GM12878 (cell line): ENCODE measurements at regions not wholly inside any gene's neighbourhood (a gene's known extent, or its start where the extent isn't known, plus 50 kb on each side); places are given as distances from the start of the nearest gene placed in this dataset.
A peak's percentile ranks its signal among the peaks of the same experiment; 100 is the strongest.

Source experiments
- ATAC-seq: fragments of 200-7000 bp; cut with Tn5 transposase; 3 replicates; pipeline ENCODE4 v1.9.1; 2020; ENCODE audit warnings: mild to moderate bottlenecking, moderate library complexity
- BruUV-seq: library from RNA; stranded (reverse); fragments of 400-500 nt; replicated peaks from 2 replicates; lab custom pipeline; 2021; lab: Mats Ljungman, UMichigan
- CTCF ChIA-PET: fragments of 300-600 bp; sonication (Branson Sonifier 250); formaldehyde crosslinking; extraction: SDS; loops from one replicate; lab custom pipeline; 2021; ENCODE audit warnings: inconsistent platforms; lab: Yijun Ruan, JAX
- POLR2A ChIA-PET: fragments of 350-600 bp; formaldehyde crosslinking; extraction: SDS; loops from one replicate; lab custom pipeline; 2021; ENCODE audit warnings: inconsistent platforms; lab: Charles Lee
- RAD21 ChIA-PET: fragments of 300-600 bp; sonication (Branson Sonifier 250); formaldehyde crosslinking; loops from one replicate; lab custom pipeline; 2023; ENCODE audit warnings: antibody characterized with exemption; ENCODE audit not compliant: unreplicated experiment; lab: Charles Lee
- SMC1A ChIA-PET: fragments of 300-600 bp; sonication (Branson Sonifier 250); formaldehyde crosslinking; loops from one replicate; lab custom pipeline; 2023; ENCODE audit not compliant: unreplicated experiment, uncharacterized antibody; lab: Charles Lee
- DNase-seq: peaks from one replicate; pipeline ENCODE4 v3.0.0-alpha.2; 2011; ENCODE audit warnings: low read depth, low spot score
- FAIRE-seq: peaks from 3 replicates; lab custom pipeline; 2011; peaks lifted over from hg19 to GRCh38; lab: Jason Lieb, UNC
- H2AFZ ChIP-seq: 2 replicates; pipeline ENCODE4 v1.6.0; 2011; ENCODE audit warnings: low read depth, low read length, control low read depth; ENCODE audit not compliant: control insufficient read depth
- H3K27ac ChIP-seq: 2 replicates; pipeline ENCODE4 v1.5.1; 2011; ENCODE audit warnings: control low read depth; ENCODE audit not compliant: control insufficient read depth, insufficient read depth
- H3K27me3 ChIP-seq, 2 experiments: replicated peaks in 1 of 2; 2 replicates each; pipeline versions ENCODE4 v1.6.0 to v1.6.1; 2011; ENCODE audit warnings: low read length in 1 of 2; ENCODE audit not compliant: control insufficient read depth in 2 of 2, insufficient read depth in 2 of 2
- H3K36me3 ChIP-seq, 2 experiments: 2 replicates each; pipeline ENCODE4 v1.5.1; 2011; ENCODE audit warnings: low read length in 1 of 2; ENCODE audit not compliant: control insufficient read depth in 2 of 2, insufficient read depth in 2 of 2
- H3K4me1 ChIP-seq: 2 replicates; pipeline ENCODE4 v1.6.1; 2011; ENCODE audit warnings: mild to moderate bottlenecking, low read length, moderate library complexity, mixed read lengths; ENCODE audit not compliant: control insufficient read depth, insufficient read depth
- H3K4me2 ChIP-seq: 2 replicates; pipeline ENCODE4 v1.6.0; 2011; ENCODE audit warnings: control low read depth; ENCODE audit not compliant: control insufficient read depth, insufficient read depth
- H3K4me3 ChIP-seq: fragments of 200-600 bp; sonication (generic); 2 replicates; pipeline ENCODE4 v1.5.1; 2016
- H3K79me2 ChIP-seq: 2 replicates; pipeline ENCODE4 v1.6.0; 2011; ENCODE audit warnings: low read length; ENCODE audit not compliant: control insufficient read depth, insufficient read depth
- H3K9ac ChIP-seq: 2 replicates; pipeline ENCODE4 v1.8.0; 2011; ENCODE audit warnings: low read length, control low read depth, mixed read lengths; ENCODE audit not compliant: control insufficient read depth, insufficient read depth
- H3K9me3 ChIP-seq: replicated peaks from 3 replicates; pipeline ENCODE4 v1.5.1; 2011; ENCODE audit warnings: mild to moderate bottlenecking, low read length; ENCODE audit not compliant: control insufficient read depth, insufficient read depth
- H4K20me1 ChIP-seq: 2 replicates; pipeline ENCODE4 v1.6.0; 2011; ENCODE audit not compliant: control insufficient read depth, insufficient read depth
- ATF7 ChIP-seq: fragments of 450-650 bp; IDR thresholded peaks from 2 replicates; pipeline ENCODE4 v1.6.1; 2016; ENCODE audit warnings: low read depth, mild to moderate bottlenecking
- BCL11A ChIP-seq: IDR thresholded peaks from 2 replicates; pipeline ENCODE4 v1.6.1; 2011; ENCODE audit warnings: low read depth, low read length
- CEBPB ChIP-seq, 2 experiments: fragments of 150-350 bp in 1 of 2; IDR thresholded peaks; 2 replicates each; pipeline ENCODE4 v1.6.1; 2012 to 2014; ENCODE audit warnings: low read depth in 2 of 2, low read length in 2 of 2, borderline replicate concordance in 1 of 2, inconsistent platforms in 1 of 2
- EED ChIP-seq: sonication (generic); IDR thresholded peaks from 2 replicates; pipeline ENCODE4 v1.6.1; 2016; ENCODE audit warnings: antibody characterized with exemption, low read depth
- FOXM1 ChIP-seq: IDR thresholded peaks from 2 replicates; pipeline ENCODE4 v1.6.1; 2012; ENCODE audit warnings: low read depth, mild to moderate bottlenecking, inconsistent platforms, low read length, moderate library complexity
- NBN ChIP-seq: fragments of 450-650 bp; IDR thresholded peaks from 2 replicates; pipeline ENCODE4 v1.6.1; 2016
- NR2F1 ChIP-seq: fragments of 450-650 bp; conservative IDR thresholded peaks from 2 replicates; pipeline ENCODE4 v1.6.1; 2017; ENCODE audit warnings: mild to moderate bottlenecking
- NRF1 ChIP-seq: conservative IDR thresholded peaks from 2 replicates; pipeline ENCODE4 v1.6.1; 2011; ENCODE audit warnings: mild to moderate bottlenecking, low read depth, low read length, improper control_type of control experiment
- POLR2AphosphoS2 ChIP-seq: IDR thresholded peaks from 2 replicates; pipeline ENCODE4 v1.6.1; 2011; ENCODE audit warnings: low read depth, mild to moderate bottlenecking, low read length, improper control_type of control experiment, moderate library complexity
- POLR2AphosphoS5 ChIP-seq: IDR thresholded peaks from 2 replicates; pipeline ENCODE4 v1.6.1; 2011; ENCODE audit warnings: mild to moderate bottlenecking, low read length, inconsistent platforms
- WRNIP1 ChIP-seq: IDR thresholded peaks from 2 replicates; pipeline ENCODE4 v1.6.1; 2011; ENCODE audit warnings: low read depth, low read length, improper control_type of control experiment, borderline replicate concordance
- ZNF207 ChIP-seq: fragments of 450-650 bp; IDR thresholded peaks from 2 replicates; pipeline ENCODE4 v1.6.1; 2014; ENCODE audit warnings: antibody characterized with exemption, mild to moderate bottlenecking, borderline replicate concordance
- ZNF217 ChIP-seq: fragments of 450-650 bp; IDR thresholded peaks from 2 replicates; pipeline ENCODE4 v1.6.1; 2017; ENCODE audit warnings: antibody characterized with exemption, mild to moderate bottlenecking
- ZNF274 ChIP-seq: IDR thresholded peaks from one replicate; pipeline ENCODE4 v1.8.0; 2011; ENCODE audit not compliant: insufficient read length, insufficient read depth
- ZNF622 ChIP-seq: fragments of 450-650 bp; IDR thresholded peaks from 2 replicates; pipeline ENCODE4 v1.6.1; 2017; ENCODE audit warnings: mild to moderate bottlenecking, inconsistent platforms
- WGBS: methylation state at CpG from one replicate; pipeline ENCODE4 v1.1.6; 2016; ENCODE audit warnings: low lambda C conversion rate; ENCODE audit not compliant: insufficient replicate concordance, insufficient coverage; ENCODE audit errors: missing lambda C conversion rate; 5-methylcytosine and 5-hydroxymethylcytosine counted together
- in situ Hi-C: fragments of 300-500 bp; cut with MboI; formaldehyde crosslinking; loops from 9 replicates; pipeline ENCODE4 v1.14.3; 2018; ENCODE audit warnings: mixed read lengths
- intact Hi-C: fragments of 100-400 bp; cut with micrococcal nuclease; formaldehyde crosslinking; loops from one replicate; pipeline ENCODE4 v1.14.2; 2022; ENCODE audit not compliant: unreplicated experiment
- TF ChIP-seq, protein P1 (sequence below): fragments of 450-650 bp; IDR thresholded peaks from 2 replicates; pipeline ENCODE4 v1.6.1; 2017; ENCODE audit warnings: borderline replicate concordance
- TF ChIP-seq, protein P2 (sequence below): fragments of 450-650 bp; IDR thresholded peaks from 2 replicates; pipeline ENCODE4 v1.6.1; 2017; ENCODE audit warnings: mild to moderate bottlenecking, moderate library complexity

DNA sequence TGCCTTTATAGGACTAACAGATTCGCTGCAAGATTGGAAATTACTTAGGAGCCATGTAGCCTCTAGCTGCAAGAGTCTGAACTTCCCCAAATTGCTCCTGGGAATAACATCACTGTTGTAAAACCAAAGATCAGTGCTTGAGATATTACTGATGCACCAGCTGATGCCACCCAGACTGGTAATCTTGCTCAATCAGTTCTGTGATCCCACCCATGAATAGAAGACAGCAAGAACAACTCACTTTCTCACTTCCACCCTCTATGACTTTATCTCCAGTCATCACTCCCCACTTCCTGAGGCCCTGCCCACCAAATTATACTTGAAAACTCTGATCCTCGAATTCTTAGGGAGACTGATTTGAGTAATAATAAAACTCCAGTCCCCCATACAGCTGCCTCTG, 1011.1 kb downstream of the PLA2G4A start:
- BruUV-seq = no TSS peak
- ChIA-PET CTCF (no interaction called here), POLR2A (no interaction called here), RAD21 (interaction anchor here (0.7 kb wide), 1 partner anchor 437 kb away, joined by 5 read pairs; no protein-coding TSS in a partner anchor), SMC1A (interaction anchor here (0.6 kb wide), 1 partner anchor 229 kb away, joined by 3 read pairs; no protein-coding TSS in a partner anchor)
- TF ChIP-seq ZNF207 (no peak), NRF1 (no peak), EED (no peak), ATF7 (no peak), NR2F1 (no peak), ZNF622 (no peak), FOXM1 (no peak), BCL11A (no peak), POLR2AphosphoS5 (no peak), CEBPB (IDR thresholded peaks at IDR 0.05; ENCODE audit: borderline replicate concordance in 1 of 2, low read depth in 2 of 2, low read length in 2 of 2) (no peak), ZNF217 (no peak), NBN (no peak), ZNF274 (no peak), WRNIP1 (no peak), POLR2AphosphoS2 (no peak)
- TF ChIP-seq, protein P1, sequence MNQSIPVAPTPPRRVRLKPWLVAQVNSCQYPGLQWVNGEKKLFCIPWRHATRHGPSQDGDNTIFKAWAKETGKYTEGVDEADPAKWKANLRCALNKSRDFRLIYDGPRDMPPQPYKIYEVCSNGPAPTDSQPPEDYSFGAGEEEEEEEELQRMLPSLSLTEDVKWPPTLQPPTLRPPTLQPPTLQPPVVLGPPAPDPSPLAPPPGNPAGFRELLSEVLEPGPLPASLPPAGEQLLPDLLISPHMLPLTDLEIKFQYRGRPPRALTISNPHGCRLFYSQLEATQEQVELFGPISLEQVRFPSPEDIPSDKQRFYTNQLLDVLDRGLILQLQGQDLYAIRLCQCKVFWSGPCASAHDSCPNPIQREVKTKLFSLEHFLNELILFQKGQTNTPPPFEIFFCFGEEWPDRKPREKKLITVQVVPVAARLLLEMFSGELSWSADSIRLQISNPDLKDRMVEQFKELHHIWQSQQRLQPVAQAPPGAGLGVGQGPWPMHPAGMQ = no peak
- TF ChIP-seq, protein P2, sequence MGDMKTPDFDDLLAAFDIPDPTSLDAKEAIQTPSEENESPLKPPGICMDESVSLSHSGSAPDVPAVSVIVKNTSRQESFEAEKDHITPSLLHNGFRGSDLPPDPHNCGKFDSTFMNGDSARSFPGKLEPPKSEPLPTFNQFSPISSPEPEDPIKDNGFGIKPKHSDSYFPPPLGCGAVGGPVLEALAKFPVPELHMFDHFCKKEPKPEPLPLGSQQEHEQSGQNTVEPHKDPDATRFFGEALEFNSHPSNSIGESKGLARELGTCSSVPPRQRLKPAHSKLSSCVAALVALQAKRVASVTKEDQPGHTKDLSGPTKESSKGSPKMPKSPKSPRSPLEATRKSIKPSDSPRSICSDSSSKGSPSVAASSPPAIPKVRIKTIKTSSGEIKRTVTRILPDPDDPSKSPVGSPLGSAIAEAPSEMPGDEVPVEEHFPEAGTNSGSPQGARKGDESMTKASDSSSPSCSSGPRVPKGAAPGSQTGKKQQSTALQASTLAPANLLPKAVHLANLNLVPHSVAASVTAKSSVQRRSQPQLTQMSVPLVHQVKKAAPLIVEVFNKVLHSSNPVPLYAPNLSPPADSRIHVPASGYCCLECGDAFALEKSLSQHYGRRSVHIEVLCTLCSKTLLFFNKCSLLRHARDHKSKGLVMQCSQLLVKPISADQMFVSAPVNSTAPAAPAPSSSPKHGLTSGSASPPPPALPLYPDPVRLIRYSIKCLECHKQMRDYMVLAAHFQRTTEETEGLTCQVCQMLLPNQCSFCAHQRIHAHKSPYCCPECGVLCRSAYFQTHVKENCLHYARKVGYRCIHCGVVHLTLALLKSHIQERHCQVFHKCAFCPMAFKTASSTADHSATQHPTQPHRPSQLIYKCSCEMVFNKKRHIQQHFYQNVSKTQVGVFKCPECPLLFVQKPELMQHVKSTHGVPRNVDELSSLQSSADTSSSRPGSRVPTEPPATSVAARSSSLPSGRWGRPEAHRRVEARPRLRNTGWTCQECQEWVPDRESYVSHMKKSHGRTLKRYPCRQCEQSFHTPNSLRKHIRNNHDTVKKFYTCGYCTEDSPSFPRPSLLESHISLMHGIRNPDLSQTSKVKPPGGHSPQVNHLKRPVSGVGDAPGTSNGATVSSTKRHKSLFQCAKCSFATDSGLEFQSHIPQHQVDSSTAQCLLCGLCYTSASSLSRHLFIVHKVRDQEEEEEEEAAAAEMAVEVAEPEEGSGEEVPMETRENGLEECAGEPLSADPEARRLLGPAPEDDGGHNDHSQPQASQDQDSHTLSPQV = no peak
- DNase-seq = no peak
- Histone ChIP-seq H3K4me2 (no peak overlapping the region), H4K20me1 (no peaks in the 10 kb centered on the region), H3K9me3 (no peaks in the 10 kb centered on the region), H3K4me1 (no peaks in the 10 kb centered on the region), H3K4me3 (no peak overlapping the region), H2AFZ (no peak overlapping the region), H3K27me3 (no peaks in the 10 kb centered on the region), H3K79me2 (no peaks in the 10 kb centered on the region), H3K36me3 (no peaks in the 10 kb centered on the region), H3K9ac (no peak overlapping the region), H3K27ac (no peak overlapping the region)
- 0% methylated on average over 2 of the region's 2 CpGs for WGBS
- in situ Hi-C loops (no loop called here), intact Hi-C loops (no loop called here)
- ATAC-seq = peak; percentile 30; the same call in 2 of the 3 replicates
- no peak for FAIRE-seq
